Endothelial cell of umbilical vein (primary cell): ENCODE measurements at regions not wholly inside any gene's neighbourhood (a gene's known extent, or its start where the extent isn't known, plus 50 kb on each side); places are given as distances from the start of the nearest gene placed in this dataset.
"Not testable (repeated sequence)": the region's sequence is repeated elsewhere in the genome, so short reads cannot be mapped to it uniquely, and the experiment has no call there.

Source experiments
- BruUV-seq: library from RNA; stranded (reverse); fragments of 400-500 nt; replicated peaks from 2 replicates; lab custom pipeline; 2021; lab: Mats Ljungman, UMichigan
- CTCF ChIA-PET: fragments of 300-600, 350-600 bp; sonication (Branson Sonifier 250); formaldehyde crosslinking; loops from one replicate; lab custom pipeline; 2021; ENCODE audit warnings: antibody characterized with exemption, inconsistent platforms; lab: Charles Lee
- POLR2A ChIA-PET: fragments of 300-600, 350-600 bp; sonication (Branson Sonifier 250); formaldehyde crosslinking; loops from one replicate; lab custom pipeline; 2021; ENCODE audit warnings: antibody characterized with exemption, inconsistent platforms; lab: Charles Lee
- DNase-seq: peaks from one replicate; pipeline ENCODE4 v3.0.0-alpha.2; 2011; ENCODE audit warnings: low read depth, low spot score
- FAIRE-seq: peaks from 2 replicates; lab custom pipeline; 2011; peaks lifted over from hg19 to GRCh38; lab: Jason Lieb, UNC
- H2AFZ ChIP-seq: 2 replicates; pipeline ENCODE4 v1.6.0; 2012; ENCODE audit warnings: low read depth, low read length, control low read depth, inconsistent platforms
- H3K27ac ChIP-seq: 2 replicates; pipeline ENCODE4 v1.5.1; 2011; ENCODE audit warnings: low read depth, mild to moderate bottlenecking, control low read depth, low read length, moderate library complexity; ENCODE audit not compliant: insufficient read depth
- H3K27me3 ChIP-seq, 2 experiments: 2 replicates each; pipeline versions ENCODE4 v1.6.0 to v1.6.1; 2011; ENCODE audit warnings: low read length in 2 of 2, mixed read lengths in 1 of 2; ENCODE audit not compliant: control insufficient read depth in 2 of 2, insufficient read depth in 2 of 2
- H3K36me3 ChIP-seq, 2 experiments: 2 replicates in 1 of 2; 3 replicates in 1 of 2; pipeline ENCODE4 v1.5.1; 2011; ENCODE audit warnings: low read length in 2 of 2, mild to moderate bottlenecking in 1 of 2, moderate library complexity in 1 of 2; ENCODE audit not compliant: control insufficient read depth in 2 of 2, insufficient read depth in 2 of 2; ENCODE audit errors: extremely low read depth in 1 of 2
- H3K4me1 ChIP-seq: 3 replicates; pipeline ENCODE4 v1.5.1; 2011; ENCODE audit warnings: mild to moderate bottlenecking, low read length; ENCODE audit not compliant: control insufficient read depth, insufficient read depth; ENCODE audit errors: extremely low read depth
- H3K4me2 ChIP-seq: 2 replicates; pipeline ENCODE4 v1.6.1; 2011; ENCODE audit warnings: low read length, control low read depth, mixed read lengths; ENCODE audit not compliant: insufficient read depth
- H3K4me3 ChIP-seq, 3 experiments: fragments of 200-600 bp in 1 of 3; sonication (generic), shearing (Covaris generic) in 1 of 3; replicated peaks in 1 of 3; 2 replicates each; pipeline ENCODE4 v1.5.1; 2011 to 2016; ENCODE audit warnings: control low read depth in 3 of 3, low read length in 3 of 3, mild to moderate bottlenecking in 2 of 3, inconsistent platforms in 1 of 3, low read depth in 1 of 3, moderate library complexity in 1 of 3; ENCODE audit not compliant: insufficient read depth in 1 of 3
- H3K79me2 ChIP-seq: 2 replicates; pipeline ENCODE4 v1.6.0; 2012; ENCODE audit warnings: low read length, inconsistent platforms; ENCODE audit not compliant: control insufficient read depth, insufficient read depth
- H3K9ac ChIP-seq: replicated peaks from 2 replicates; pipeline ENCODE3; 2011; ENCODE audit warnings: low read length, control low read depth; ENCODE audit not compliant: insufficient read depth; ENCODE audit errors: extremely low read depth
- H3K9me1 ChIP-seq: replicated peaks from 3 replicates; pipeline ENCODE4 v1.6.0; 2011; ENCODE audit warnings: mild to moderate bottlenecking, low read length; ENCODE audit not compliant: control insufficient read depth, insufficient read depth; ENCODE audit errors: extremely low read depth
- H3K9me3 ChIP-seq: replicated peaks from 2 replicates; pipeline ENCODE4 v1.5.1; 2012; ENCODE audit warnings: low read length, inconsistent platforms; ENCODE audit not compliant: control insufficient read depth, insufficient read depth
- H4K20me1 ChIP-seq: replicated peaks from 2 replicates; pipeline ENCODE3; 2011; ENCODE audit warnings: mild to moderate bottlenecking, low read length; ENCODE audit not compliant: control insufficient read depth, insufficient read depth; ENCODE audit errors: extremely low read depth
- EZH2 ChIP-seq: IDR thresholded peaks from 2 replicates; pipeline ENCODE4 v1.6.1; 2012; ENCODE audit warnings: borderline replicate concordance, low read depth, mild to moderate bottlenecking, moderate library complexity, low read length, inconsistent platforms; ENCODE audit not compliant: severe bottlenecking
- FOS ChIP-seq: IDR thresholded peaks from 2 replicates; pipeline ENCODE4 v1.6.1; 2011; ENCODE audit warnings: mild to moderate bottlenecking, low read length, moderate library complexity, borderline replicate concordance; ENCODE audit not compliant: insufficient read depth
- GATA2 ChIP-seq: IDR thresholded peaks from 2 replicates; pipeline ENCODE4 v1.7.0; 2011; ENCODE audit warnings: low read depth, mild to moderate bottlenecking, moderate library complexity, mixed read lengths, low read length; ENCODE audit not compliant: insufficient read length, insufficient read depth
- JUN ChIP-seq: IDR thresholded peaks from 2 replicates; pipeline ENCODE4 v1.6.1; 2011; ENCODE audit warnings: borderline replicate concordance, low read depth; ENCODE audit not compliant: insufficient read length, insufficient read depth
- MYC ChIP-seq: IDR thresholded peaks from one replicate; pipeline ENCODE4 v1.6.1; 2011; ENCODE audit warnings: mild to moderate bottlenecking, low read depth, low read length
- POLR2A ChIP-seq: IDR thresholded peaks from 2 replicates; pipeline ENCODE4 v1.6.1; 2012; ENCODE audit warnings: low read depth, mild to moderate bottlenecking, control low read depth, low read length
- POLR2AphosphoS5 ChIP-seq: IDR thresholded peaks from 2 replicates; pipeline ENCODE4 v1.6.1; 2012; ENCODE audit warnings: low read depth, mild to moderate bottlenecking, control low read depth, low read length, moderate library complexity; ENCODE audit not compliant: insufficient read depth
- dilution Hi-C: fragments of 300-500 bp; cut with MboI; formaldehyde crosslinking; loops from one replicate; pipeline ENCODE4 v1.15.0; 2019; ENCODE audit warnings: low sequenced_read_pairs; ENCODE audit not compliant: extremely low pct_ligation_motif_present
- intact Hi-C: fragments of 100-400 bp; cut with micrococcal nuclease; formaldehyde crosslinking; loops from one replicate; pipeline ENCODE4 v1.10.0; 2022
- TF ChIP-seq, protein P1 (sequence below): IDR thresholded peaks from 2 replicates; pipeline ENCODE4 v1.6.1; 2011; ENCODE audit not compliant: insufficient read depth, insufficient read length
- TF ChIP-seq, protein P2 (sequence below), 2 donors: IDR thresholded peaks; 1 replicate in 1 of 2; 2 replicates in 1 of 2; pipeline ENCODE4 v1.5.1; 2011; ENCODE audit warnings: low read length in 2 of 2, mild to moderate bottlenecking in 2 of 2, moderate library complexity in 2 of 2, control low read depth in 1 of 2, inconsistent platforms in 1 of 2, low read depth in 1 of 2; ENCODE audit not compliant: insufficient read depth in 1 of 2; ENCODE audit errors: extremely low read depth in 1 of 2

DNA sequence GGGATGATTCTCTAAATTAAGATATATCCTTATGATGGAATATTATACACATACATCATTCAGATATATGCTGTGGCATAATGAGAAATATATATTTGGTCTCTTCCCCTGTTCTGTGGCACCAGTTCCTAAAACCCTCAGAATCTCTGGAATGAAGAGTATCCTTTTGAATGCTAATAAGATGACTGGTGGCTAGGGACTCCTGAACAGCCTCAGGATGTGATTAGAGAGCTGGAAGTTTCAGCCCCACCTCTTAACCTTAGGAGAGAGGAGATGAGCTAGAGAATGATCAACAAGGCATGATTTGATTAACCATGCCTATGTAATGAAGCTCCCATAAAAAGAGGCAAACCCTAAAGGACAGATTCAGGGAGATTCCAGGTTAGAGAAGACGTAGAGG, 632.0 kb downstream of the IQCM start:
- intact Hi-C loops, result no loop called here

DNA sequence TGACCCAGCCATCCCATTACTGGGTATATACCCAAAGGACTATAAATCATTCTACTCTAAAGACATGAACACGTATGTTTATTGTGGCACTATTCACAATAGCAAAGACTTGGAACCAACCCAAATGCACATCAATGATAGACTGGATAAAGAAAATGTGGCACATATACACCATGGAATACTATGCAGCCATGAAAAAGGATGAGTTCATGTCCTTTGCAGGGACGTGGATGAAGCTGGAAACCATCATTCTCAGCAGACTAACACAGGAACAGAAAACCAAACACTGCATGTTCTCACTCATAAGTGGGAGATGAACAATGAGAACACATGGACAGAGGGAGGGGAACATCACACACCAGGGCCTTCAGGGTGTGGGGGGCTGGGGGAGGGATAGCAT, 634.2 kb downstream of the IQCM start:
- H3K9me3 ChIP-seq, dilution Hi-C loops, H3K4me2 ChIP-seq, H4K20me1 ChIP-seq, H3K9me1 ChIP-seq, H3K4me3 ChIP-seq, H3K27me3 ChIP-seq, H3K79me2 ChIP-seq, H3K36me3 ChIP-seq, H2AFZ ChIP-seq, FAIRE-seq, CTCF ChIA-PET, H3K4me1 ChIP-seq, H3K9ac ChIP-seq, H3K27ac ChIP-seq, POLR2A ChIA-PET, BruUV-seq, intact Hi-C loops, DNase-seq: not testable (repeated sequence)

More for the DNA sequence above, 632.0 kb downstream of the IQCM start:
- dilution Hi-C loops, result no loop called here
- no peak for FAIRE-seq
- ChIA-PET CTCF (no interaction called here), POLR2A (no interaction called here)
- Histone ChIP-seq H3K4me3 (no peak overlapping the region), H3K36me3 (no peaks in the 10 kb centered on the region), H3K9ac (no peak overlapping the region), H3K79me2 (no peaks in the 10 kb centered on the region), H2AFZ (no peak overlapping the region), H3K27ac (no peak overlapping the region), H3K9me3 (no peaks in the 10 kb centered on the region), H3K9me1 (no peaks in the 10 kb centered on the region), H4K20me1 (no peaks in the 10 kb centered on the region), H3K4me1 (no peaks in the 10 kb centered on the region), H3K4me2 (no peak overlapping the region), H3K27me3 (no peaks in the 10 kb centered on the region)
- no peak for DNase-seq
- TF ChIP-seq FOS, result no peak
- TF ChIP-seq, protein P1, sequence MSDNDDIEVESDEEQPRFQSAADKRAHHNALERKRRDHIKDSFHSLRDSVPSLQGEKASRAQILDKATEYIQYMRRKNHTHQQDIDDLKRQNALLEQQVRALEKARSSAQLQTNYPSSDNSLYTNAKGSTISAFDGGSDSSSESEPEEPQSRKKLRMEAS, result no peak
- TF ChIP-seq POLR2A, result no peak
- no peak for TF ChIP-seq GATA2
- TF ChIP-seq POLR2AphosphoS5, result no peak
- no peak for TF ChIP-seq MYC
- no peak for TF ChIP-seq EZH2
- TF ChIP-seq JUN, result no peak
- TF ChIP-seq, protein P2, sequence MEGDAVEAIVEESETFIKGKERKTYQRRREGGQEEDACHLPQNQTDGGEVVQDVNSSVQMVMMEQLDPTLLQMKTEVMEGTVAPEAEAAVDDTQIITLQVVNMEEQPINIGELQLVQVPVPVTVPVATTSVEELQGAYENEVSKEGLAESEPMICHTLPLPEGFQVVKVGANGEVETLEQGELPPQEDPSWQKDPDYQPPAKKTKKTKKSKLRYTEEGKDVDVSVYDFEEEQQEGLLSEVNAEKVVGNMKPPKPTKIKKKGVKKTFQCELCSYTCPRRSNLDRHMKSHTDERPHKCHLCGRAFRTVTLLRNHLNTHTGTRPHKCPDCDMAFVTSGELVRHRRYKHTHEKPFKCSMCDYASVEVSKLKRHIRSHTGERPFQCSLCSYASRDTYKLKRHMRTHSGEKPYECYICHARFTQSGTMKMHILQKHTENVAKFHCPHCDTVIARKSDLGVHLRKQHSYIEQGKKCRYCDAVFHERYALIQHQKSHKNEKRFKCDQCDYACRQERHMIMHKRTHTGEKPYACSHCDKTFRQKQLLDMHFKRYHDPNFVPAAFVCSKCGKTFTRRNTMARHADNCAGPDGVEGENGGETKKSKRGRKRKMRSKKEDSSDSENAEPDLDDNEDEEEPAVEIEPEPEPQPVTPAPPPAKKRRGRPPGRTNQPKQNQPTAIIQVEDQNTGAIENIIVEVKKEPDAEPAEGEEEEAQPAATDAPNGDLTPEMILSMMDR (IDR thresholded peaks at IDR 0.05; ENCODE audit: extremely low read depth in 1 of 2, insufficient read depth in 1 of 2, low read depth in 1 of 2, low read length in 2 of 2), result no peak
- no TSS peak for BruUV-seq
